Loucy (cell line): ENCODE measurements at regions not wholly inside any gene's neighbourhood (a gene's known extent, or its start where the extent isn't known, plus 50 kb on each side); places are given as distances from the start of the nearest gene placed in this dataset.

ENCODE experiments used
- EZH2phosphoT487 ChIP-seq: fragments of 200-600 bp; IDR thresholded peaks from 2 replicates; pipeline ENCODE4 v1.6.1; 2018; ENCODE audit warnings: antibody characterized with exemption, mild to moderate bottlenecking, moderate library complexity, borderline replicate concordance
- TF ChIP-seq, protein P1 (sequence below): fragments of 200-600 bp; sonication (generic); conservative IDR thresholded peaks from 2 replicates; pipeline ENCODE4 v1.5.1; 2014; ENCODE audit warnings: mild to moderate bottlenecking, antibody characterized with exemption, low read length

DNA sequence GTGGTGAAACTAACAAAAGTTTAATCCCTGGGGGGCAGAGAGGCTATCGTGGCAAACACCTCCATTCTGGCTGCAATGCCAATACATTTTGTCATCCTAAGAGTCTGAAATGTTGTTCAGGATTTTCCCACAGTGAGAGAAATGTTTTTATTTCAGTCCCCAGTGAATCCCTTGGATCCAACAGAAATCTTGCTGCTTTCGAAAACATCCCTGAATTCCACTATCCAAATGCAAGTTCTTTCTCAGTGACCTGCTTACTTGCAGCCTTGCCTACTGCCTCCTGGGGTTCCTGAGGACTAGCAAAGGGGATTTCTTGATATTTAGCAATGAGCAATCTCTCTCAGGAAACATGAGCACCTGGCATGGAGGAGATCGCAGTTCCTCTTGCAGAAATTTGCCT is 202.1 kb upstream of the IRX3 start:
- TF ChIP-seq, protein P1, sequence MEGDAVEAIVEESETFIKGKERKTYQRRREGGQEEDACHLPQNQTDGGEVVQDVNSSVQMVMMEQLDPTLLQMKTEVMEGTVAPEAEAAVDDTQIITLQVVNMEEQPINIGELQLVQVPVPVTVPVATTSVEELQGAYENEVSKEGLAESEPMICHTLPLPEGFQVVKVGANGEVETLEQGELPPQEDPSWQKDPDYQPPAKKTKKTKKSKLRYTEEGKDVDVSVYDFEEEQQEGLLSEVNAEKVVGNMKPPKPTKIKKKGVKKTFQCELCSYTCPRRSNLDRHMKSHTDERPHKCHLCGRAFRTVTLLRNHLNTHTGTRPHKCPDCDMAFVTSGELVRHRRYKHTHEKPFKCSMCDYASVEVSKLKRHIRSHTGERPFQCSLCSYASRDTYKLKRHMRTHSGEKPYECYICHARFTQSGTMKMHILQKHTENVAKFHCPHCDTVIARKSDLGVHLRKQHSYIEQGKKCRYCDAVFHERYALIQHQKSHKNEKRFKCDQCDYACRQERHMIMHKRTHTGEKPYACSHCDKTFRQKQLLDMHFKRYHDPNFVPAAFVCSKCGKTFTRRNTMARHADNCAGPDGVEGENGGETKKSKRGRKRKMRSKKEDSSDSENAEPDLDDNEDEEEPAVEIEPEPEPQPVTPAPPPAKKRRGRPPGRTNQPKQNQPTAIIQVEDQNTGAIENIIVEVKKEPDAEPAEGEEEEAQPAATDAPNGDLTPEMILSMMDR, result no peak
- TF ChIP-seq EZH2phosphoT487, result no peak
